ENCODE measurements at regions not wholly inside any gene's neighbourhood (a gene's known extent, or its start where the extent isn't known, plus 50 kb on each side); places are given as distances from the start of the nearest gene placed in this dataset.

GRCh38 chr5:96031811-96032261 lies 70.2 kb upstream of the ELL2 start:
- H3K4me3 ChIP-seq (replicated peaks in 1 of 3; ENCODE audit: insufficient read depth in 1 of 3, low read depth in 1 of 3, low read length in 3 of 3), result no peak overlapping the region
- no TSS peak for BruUV-seq (replicated peaks)
- no peaks in the 10 kb centered on the region for H3K79me2 ChIP-seq (ENCODE audit: control insufficient read depth, insufficient read depth, low read length)
- no peak overlapping the region for H2AFZ ChIP-seq (ENCODE audit: low read depth, low read length)
- DNase-seq (ENCODE audit: low read depth, low spot score) (no peak), FAIRE-seq (no peak)
- H3K9me3 ChIP-seq (replicated peaks; ENCODE audit: control insufficient read depth, insufficient read depth, low read length), result no peaks in the 10 kb centered on the region
- ChIA-PET POLR2A (no interaction called here), CTCF (interaction anchor here (2.6 kb wide), 1 partner anchor 18 kb away, joined by 5 read pairs; no protein-coding TSS in a partner anchor)
- H3K27ac ChIP-seq (ENCODE audit: insufficient read depth, low read depth, low read length), result no peak overlapping the region
- TF ChIP-seq POLR2AphosphoS5 (IDR thresholded peaks at IDR 0.05; ENCODE audit: insufficient read depth, low read depth, low read length) (no peak), MAX (IDR thresholded peaks at IDR 0.05; ENCODE audit: insufficient read depth, insufficient read length) (no peak), EZH2 (IDR thresholded peaks at IDR 0.05; ENCODE audit: borderline replicate concordance, low read depth, low read length, severe bottlenecking) (no peak)
- H3K36me3 ChIP-seq (ENCODE audit: control insufficient read depth in 2 of 2, extremely low read depth in 1 of 2, insufficient read depth in 2 of 2, low read length in 2 of 2), result no peaks in the 10 kb centered on the region
- H3K4me1 ChIP-seq (ENCODE audit: control insufficient read depth, extremely low read depth, insufficient read depth, low read length), result no peaks in the 10 kb centered on the region
- intact Hi-C loops (cut with micrococcal nuclease) (no loop called here), dilution Hi-C loops (cut with MboI; ENCODE audit: extremely low pct_ligation_motif_present, low sequenced_read_pairs) (no loop called here)
- H4K20me1 ChIP-seq (replicated peaks; ENCODE audit: control insufficient read depth, extremely low read depth, insufficient read depth, low read length), result no peaks in the 10 kb centered on the region
- no peak overlapping the region for H3K9ac ChIP-seq (replicated peaks; ENCODE audit: extremely low read depth, insufficient read depth, low read length)
- no peaks in the 10 kb centered on the region for H3K9me1 ChIP-seq (replicated peaks; ENCODE audit: control insufficient read depth, extremely low read depth, insufficient read depth, low read length)
- no peaks in the 10 kb centered on the region for H3K27me3 ChIP-seq (ENCODE audit: control insufficient read depth in 2 of 2, insufficient read depth in 2 of 2, low read length in 2 of 2)
- H3K4me2 ChIP-seq (ENCODE audit: insufficient read depth, low read length), result no peak overlapping the region

GRCh38 chr5:96031180-96031579 lies 69.5 kb upstream of the ELL2 start:
- no peak overlapping the region for H3K4me3 ChIP-seq (replicated peaks in 1 of 3; ENCODE audit: insufficient read depth in 1 of 3, low read depth in 1 of 3, low read length in 3 of 3)
- no peaks in the 10 kb centered on the region for H4K20me1 ChIP-seq (replicated peaks; ENCODE audit: control insufficient read depth, extremely low read depth, insufficient read depth, low read length)
- no peak overlapping the region for H3K27ac ChIP-seq (ENCODE audit: insufficient read depth, low read depth, low read length)
- FAIRE-seq (no peak), DNase-seq (ENCODE audit: low read depth, low spot score) (no peak)
- H3K4me1 ChIP-seq (ENCODE audit: control insufficient read depth, extremely low read depth, insufficient read depth, low read length), result no peaks in the 10 kb centered on the region
- H3K4me2 ChIP-seq (ENCODE audit: insufficient read depth, low read length), result no peak overlapping the region
- dilution Hi-C loops (cut with MboI; ENCODE audit: extremely low pct_ligation_motif_present, low sequenced_read_pairs), result no loop called here
- CTCF ChIA-PET, result interaction anchor here (2.6 kb wide), 1 partner anchor 18 kb away, joined by 5 read pairs; no protein-coding TSS in a partner anchor
- TF ChIP-seq GATA2 (IDR thresholded peaks at IDR 0.05; ENCODE audit: insufficient read depth, insufficient read length, low read depth, low read length), result no peak
- TF ChIP-seq POLR2AphosphoS5 (IDR thresholded peaks at IDR 0.05; ENCODE audit: insufficient read depth, low read depth, low read length), result no peak
- no peak for TF ChIP-seq MYC (IDR thresholded peaks at IDR 0.05; ENCODE audit: low read depth, low read length)
- no peak for TF ChIP-seq MAX (IDR thresholded peaks at IDR 0.05; ENCODE audit: insufficient read depth, insufficient read length)
- no peak for TF ChIP-seq CTCF (IDR thresholded peaks at IDR 0.05; ENCODE audit: extremely low read depth in 1 of 2, insufficient read depth in 1 of 2, low read depth in 1 of 2, low read length in 2 of 2)
- TF ChIP-seq EZH2 (IDR thresholded peaks at IDR 0.05; ENCODE audit: borderline replicate concordance, low read depth, low read length, severe bottlenecking), result no peak
- no peak for TF ChIP-seq POLR2A (IDR thresholded peaks at IDR 0.05; ENCODE audit: low read depth, low read length)
- no peak for TF ChIP-seq JUN (IDR thresholded peaks at IDR 0.05; ENCODE audit: borderline replicate concordance, insufficient read depth, insufficient read length, low read depth)
- TF ChIP-seq FOS (IDR thresholded peaks at IDR 0.05; ENCODE audit: borderline replicate concordance, insufficient read depth, low read length), result no peak
- no peaks in the 10 kb centered on the region for H3K9me3 ChIP-seq (replicated peaks; ENCODE audit: control insufficient read depth, insufficient read depth, low read length)
- H3K9me1 ChIP-seq (replicated peaks; ENCODE audit: control insufficient read depth, extremely low read depth, insufficient read depth, low read length), result no peaks in the 10 kb centered on the region
- H3K27me3 ChIP-seq (ENCODE audit: control insufficient read depth in 2 of 2, insufficient read depth in 2 of 2, low read length in 2 of 2), result no peaks in the 10 kb centered on the region
- H3K36me3 ChIP-seq (ENCODE audit: control insufficient read depth in 2 of 2, extremely low read depth in 1 of 2, insufficient read depth in 2 of 2, low read length in 2 of 2), result no peaks in the 10 kb centered on the region
- no peak overlapping the region for H2AFZ ChIP-seq (ENCODE audit: low read depth, low read length)
- POLR2A ChIA-PET, result no interaction called here
- H3K79me2 ChIP-seq (ENCODE audit: control insufficient read depth, insufficient read depth, low read length), result no peaks in the 10 kb centered on the region
- no TSS peak for BruUV-seq (replicated peaks)
- no peak overlapping the region for H3K9ac ChIP-seq (replicated peaks; ENCODE audit: extremely low read depth, insufficient read depth, low read length)
- intact Hi-C loops (cut with micrococcal nuclease), result no loop called here
